A549 (cell line): ENCODE measurements at regions not wholly inside any gene's neighbourhood (a gene's known extent, or its start where the extent isn't known, plus 50 kb on each side); places are given as distances from the start of the nearest gene placed in this dataset.

Experiments
- ATAC-seq, 2 experiments: fragments of 200-7000 bp in 1 of 2; fragments of >200 bp in 1 of 2; cut with Nextera tagmentation in 1 of 2; cut with Tn5 transposase in 1 of 2; 3 replicates each; pipeline versions ENCODE4 v1.8.0 to v1.9.1; 2018 to 2020; ENCODE audit warnings: mild to moderate bottlenecking in 1 of 2, moderate library complexity in 1 of 2
- CTCF ChIA-PET: fragments of 300-600 bp; sonication (Branson Sonifier 250); formaldehyde crosslinking; extraction: SDS; loops from one replicate; lab custom pipeline; 2021; ENCODE audit warnings: antibody characterized with exemption, inconsistent platforms; lab: Yijun Ruan, JAX
- POLR2A ChIA-PET: fragments of 350-600 bp; formaldehyde crosslinking; extraction: SDS; loops from one replicate; lab custom pipeline; 2021; ENCODE audit warnings: antibody characterized with exemption, inconsistent platforms; lab: Yijun Ruan, JAX
- DNase-seq, 2 experiments: peaks; one replicate each; pipeline versions ENCODE4 v3.0.0 to v3.0.0-alpha.2; 2011 to 2016; ENCODE audit warnings: low read depth in 1 of 2, low spot score in 1 of 2
- FAIRE-seq: peaks from 2 replicates; lab custom pipeline; 2011; peaks lifted over from hg19 to GRCh38; lab: Jason Lieb, UNC
- H3K27ac ChIP-seq, 2 experiments: fragments of >200 bp; sonication (Bioruptor Twin); formaldehyde crosslinking; 3 replicates each; pipeline ENCODE4 v1.5.1; 2016 to 2017
- H3K4me1 ChIP-seq: fragments of >200 bp; sonication (Bioruptor Twin); formaldehyde crosslinking; 3 replicates; pipeline ENCODE4 v1.6.1; 2016
- H3K4me2 ChIP-seq: fragments of >200 bp; sonication (Bioruptor Twin); formaldehyde crosslinking; 3 replicates; pipeline ENCODE4 v1.6.1; 2016
- H3K4me3 ChIP-seq: fragments of >200 bp; sonication (Bioruptor Twin); formaldehyde crosslinking; 3 replicates; pipeline ENCODE4 v1.5.1; 2016
- H3K9me3 ChIP-seq: fragments of >200 bp; sonication (Bioruptor Twin); formaldehyde crosslinking; 3 replicates; pipeline ENCODE4 v1.6.1; 2016
- BHLHE40 ChIP-seq: IDR thresholded peaks from 2 replicates; pipeline ENCODE4 v1.6.1; 2012; ENCODE audit warnings: low read depth, low read length, inconsistent platforms
- CBX2 ChIP-seq: fragments of 200-600 bp; sonication (generic); IDR thresholded peaks from 2 replicates; pipeline ENCODE4 v1.6.1; 2016; ENCODE audit warnings: low read depth, mild to moderate bottlenecking, borderline replicate concordance
- CHD2 ChIP-seq: fragments of 150-350 bp; IDR thresholded peaks from 2 replicates; pipeline ENCODE4 v1.6.1; 2014; ENCODE audit warnings: low read length; ENCODE audit not compliant: partially characterized antibody
- E2F6 ChIP-seq: IDR thresholded peaks from 2 replicates; pipeline ENCODE4 v1.6.1; 2012; ENCODE audit warnings: low read depth, borderline replicate concordance
- EHF ChIP-seq: fragments of 250-450 bp; sonication (Bioruptor Pico); IDR thresholded peaks from 2 replicates; pipeline ENCODE4 v1.5.0; 2020; ENCODE audit warnings: mild to moderate bottlenecking
- ELK1 ChIP-seq: fragments of 150-350 bp; IDR thresholded peaks from 2 replicates; pipeline ENCODE4 v1.6.1; 2014; ENCODE audit warnings: low read depth, mild to moderate bottlenecking, low read length
- EP300 ChIP-seq, 2 experiments: fragments of >200 bp; sonication (Bioruptor Twin); formaldehyde crosslinking; IDR thresholded peaks; 2 replicates in 1 of 2; 3 replicates in 1 of 2; pipeline ENCODE4 v1.6.1; 2016 to 2017
- ESRRA ChIP-seq: fragments of 150-350 bp; IDR thresholded peaks from 2 replicates; pipeline ENCODE4 v1.6.1; 2014; ENCODE audit warnings: mild to moderate bottlenecking, low read length, borderline replicate concordance
- FOSL2 ChIP-seq, 2 experiments: fragments of 450-650 bp in 1 of 2; fragments of >200 bp in 1 of 2; sonication (Bioruptor Twin) in 1 of 2; formaldehyde crosslinking; IDR thresholded peaks; 2 replicates each; pipeline versions ENCODE4 v1.5.0 to v1.6.1; 2016 to 2020; ENCODE audit warnings: mild to moderate bottlenecking in 1 of 2, moderate library complexity in 1 of 2
- GATA3 ChIP-seq: IDR thresholded peaks from 2 replicates; pipeline ENCODE4 v1.6.1; 2012; ENCODE audit warnings: borderline replicate concordance
- HES2 ChIP-seq: fragments of >200 bp; sonication (Bioruptor Twin); formaldehyde crosslinking; IDR thresholded peaks from 2 replicates; pipeline ENCODE4 v1.6.1; 2016
- HMGXB4 ChIP-seq: fragments of 250-450 bp; sonication (Bioruptor Pico); IDR thresholded peaks from 2 replicates; pipeline ENCODE4 v1.5.0; 2021; ENCODE audit warnings: mild to moderate bottlenecking, moderate library complexity, borderline replicate concordance
- HOXB13 ChIP-seq: fragments of 250-450 bp; sonication (Bioruptor Pico); IDR thresholded peaks from 2 replicates; pipeline ENCODE4 v1.5.0; 2020; ENCODE audit warnings: low read depth, mild to moderate bottlenecking, moderate library complexity
- JUN ChIP-seq, 2 experiments: fragments of >200 bp; sonication (Bioruptor Twin); formaldehyde crosslinking; IDR thresholded peaks; 2 replicates in 1 of 2; 3 replicates in 1 of 2; pipeline ENCODE4 v1.6.1; 2016 to 2017
- JUNB ChIP-seq: fragments of >200 bp; sonication (Bioruptor Twin); formaldehyde crosslinking; IDR thresholded peaks from 2 replicates; pipeline ENCODE4 v1.6.1; 2016
- MAFK ChIP-seq: fragments of 450-650 bp; IDR thresholded peaks from 2 replicates; pipeline ENCODE4 v1.6.1; 2014; ENCODE audit not compliant: partially characterized antibody
- MYC ChIP-seq: IDR thresholded peaks from 2 replicates; pipeline ENCODE4 v1.6.1; 2012; ENCODE audit warnings: mild to moderate bottlenecking, inconsistent platforms, low read length, improper control_type of control experiment, borderline replicate concordance
- NFE2L2 ChIP-seq: fragments of 150-350 bp; conservative IDR thresholded peaks from 2 replicates; pipeline ENCODE4 v1.6.1; 2014; ENCODE audit warnings: low read length
- NPAS2 ChIP-seq: fragments of 250-450 bp; sonication (Bioruptor Pico); IDR thresholded peaks from 2 replicates; pipeline ENCODE4 v1.8.0; 2022; ENCODE audit warnings: mild to moderate bottlenecking, moderate library complexity, borderline replicate concordance
- NR3C1 ChIP-seq: fragments of >200 bp; sonication (Bioruptor Twin); formaldehyde crosslinking; IDR thresholded peaks from 3 replicates; pipeline ENCODE4 v1.6.1; 2017
- PBX3 ChIP-seq: IDR thresholded peaks from 2 replicates; pipeline ENCODE4 v1.6.1; 2012
- PHF8 ChIP-seq: fragments of 200-600 bp; sonication (generic); IDR thresholded peaks from 2 replicates; pipeline ENCODE4 v1.6.1; 2016; ENCODE audit warnings: low read depth, mild to moderate bottlenecking, antibody characterized with exemption, moderate library complexity, borderline replicate concordance
- POLR2A ChIP-seq: IDR thresholded peaks from 2 replicates; pipeline ENCODE4 v1.6.1; 2012; ENCODE audit warnings: mild to moderate bottlenecking, low read length
- RFX5 ChIP-seq: fragments of 450-650 bp; IDR thresholded peaks from 2 replicates; pipeline ENCODE4 v1.7.1; 2014; ENCODE audit warnings: antibody characterized with exemption, mild to moderate bottlenecking, moderate library complexity
- RNF2 ChIP-seq: fragments of 200-600 bp; sonication (generic); IDR thresholded peaks from 2 replicates; pipeline ENCODE4 v1.6.1; 2016; ENCODE audit warnings: low read depth, mild to moderate bottlenecking, antibody characterized with exemption, moderate library complexity, borderline replicate concordance
- SREBF2 ChIP-seq: fragments of 450-650 bp; IDR thresholded peaks from 2 replicates; pipeline ENCODE4 v1.6.1; 2014; ENCODE audit warnings: mild to moderate bottlenecking, moderate library complexity
- USF2 ChIP-seq: fragments of 450-650 bp; IDR thresholded peaks from 2 replicates; pipeline ENCODE4 v1.6.1; 2014; ENCODE audit warnings: antibody characterized with exemption
- ZFP36 ChIP-seq: fragments of 450-650 bp; IDR thresholded peaks from 2 replicates; pipeline ENCODE4 v1.6.1; 2014; ENCODE audit warnings: borderline replicate concordance; ENCODE audit not compliant: partially characterized antibody
- WGBS: methylation state at CpG from one replicate; pipeline ENCODE4 v1.1.6; 2017; ENCODE audit errors: missing lambda C conversion rate; 5-methylcytosine and 5-hydroxymethylcytosine counted together

- ATAC-seq, result no peak
- CTCF ChIA-PET, result no interaction called here
- no peak for DNase-seq
- no peak for FAIRE-seq
- Histone ChIP-seq H3K4me1 (no peaks in the 10 kb centered on the region), H3K4me2 (no peak overlapping the region), H3K27ac (no peak overlapping the region), H3K4me3 (no peak overlapping the region), H3K9me3 (no peaks in the 10 kb centered on the region)
- 4% methylated on average over 1 of the region's 1 CpG for WGBS
- no peak for TF ChIP-seq NFE2L2
- no peak for TF ChIP-seq CBX2
- no peak for TF ChIP-seq PHF8
- TF ChIP-seq E2F6, result no peak
- no peak for TF ChIP-seq HOXB13 (CRISPR knock-in tag)
- TF ChIP-seq EP300 (IDR thresholded peaks at IDR 0.05), result no peak
- TF ChIP-seq ELK1, result no peak
- no peak for TF ChIP-seq ZFP36
- TF ChIP-seq MYC, result no peak
- TF ChIP-seq PBX3, result no peak
- TF ChIP-seq NR3C1, result no peak
- TF ChIP-seq HMGXB4 (CRISPR knock-in tag), result no peak
- no peak for TF ChIP-seq ESRRA
- no peak for TF ChIP-seq FOSL2 (IDR thresholded peaks at IDR 0.05)
- no peak for TF ChIP-seq FOSL2 (CRISPR knock-in tag; IDR thresholded peaks at IDR 0.05)
- TF ChIP-seq SREBF2, result no peak
- TF ChIP-seq JUNB, result no peak
- TF ChIP-seq RNF2, result no peak
- POLR2A ChIA-PET, result no interaction called here
Measured at GRCh38 chr18:38768504-38768903, 1202.9 kb upstream of the CELF4 start.

GRCh38 chr18:38759457-38759856, 1193.9 kb upstream of the CELF4 start:
- FAIRE-seq (no peak), DNase-seq (no peak), ATAC-seq (no peak)
- Histone ChIP-seq H3K4me3 (no peak overlapping the region), H3K9me3 (no peaks in the 10 kb centered on the region), H3K4me1 (no peaks in the 10 kb centered on the region), H3K4me2 (no peak overlapping the region), H3K27ac (no peak overlapping the region)
- TF ChIP-seq JUNB, result no peak
- TF ChIP-seq HES2, result no peak
- TF ChIP-seq RFX5, result no peak
- TF ChIP-seq POLR2A, result no peak
- no peak for TF ChIP-seq NPAS2 (CRISPR knock-in tag)
- no peak for TF ChIP-seq ESRRA
- TF ChIP-seq MAFK, result no peak
- TF ChIP-seq CBX2, result no peak
- TF ChIP-seq EHF (CRISPR knock-in tag), result no peak
- TF ChIP-seq CHD2, result no peak
- no peak for TF ChIP-seq SREBF2
- TF ChIP-seq GATA3, result no peak
- TF ChIP-seq BHLHE40, result no peak
- no peak for TF ChIP-seq ZFP36
- no peak for TF ChIP-seq JUN (IDR thresholded peaks at IDR 0.05)
- TF ChIP-seq USF2, result no peak
- ChIA-PET CTCF (interaction anchor here (0.5 to 0.6 kb wide), 2 partner anchors 59 to 825 kb away, joined by 3 read pairs; no protein-coding TSS in a partner anchor), POLR2A (no interaction called here)
- WGBS, result 0% methylated on average over 1 of the region's 1 CpG
